HG02938 (cell line): ENCODE measurements at regions not wholly inside any gene's neighbourhood (a gene's known extent, or its start where the extent isn't known, plus 50 kb on each side); places are given as distances from the start of the nearest gene placed in this dataset.
"Not testable (repeated sequence)": the region's sequence is repeated elsewhere in the genome, so short reads cannot be mapped to it uniquely, and the experiment has no call there.

ENCODE experiments used
- ATAC-seq: cut with Tn5 transposase; IDR thresholded peaks from one replicate; pipeline ENCODE4 v1.9.1; 2021; ENCODE audit warnings: mild to moderate bottlenecking, moderate library complexity; ENCODE audit not compliant: unreplicated experiment

GRCh38 chr18:22694954-22695353 is 238.2 kb upstream of the RBBP8 start:
- no peak for ATAC-seq

GRCh38 chr18:22695674-22696073 is 237.5 kb upstream of the RBBP8 start:
- no peak for ATAC-seq

GRCh38 chr18:22697561-22697960 is 235.6 kb upstream of the RBBP8 start:
- ATAC-seq = no peak

- no peak for ATAC-seq
Measured at GRCh38 chr18:22698711-22699110, 234.4 kb upstream of the RBBP8 start.

GRCh38 chr18:22699629-22700028 is 233.5 kb upstream of the RBBP8 start:
- no peak for ATAC-seq

GRCh38 chr18:22700920-22701319 is 232.2 kb upstream of the RBBP8 start:
- ATAC-seq = no peak

GRCh38 chr18:22701326-22701725 is 231.8 kb upstream of the RBBP8 start:
- ATAC-seq = no peak

GRCh38 chr18:22701795-22702194 is 231.3 kb upstream of the RBBP8 start:
- no peak for ATAC-seq

- ATAC-seq = no peak
Measured at GRCh38 chr18:22702806-22703205, 230.3 kb upstream of the RBBP8 start.

GRCh38 chr18:22703883-22704585 is 229.1 kb upstream of the RBBP8 start:
- no peak for ATAC-seq

- ATAC-seq = no peak
Measured at GRCh38 chr18:22704586-22704918, 228.6 kb upstream of the RBBP8 start.

GRCh38 chr18:22705328-22705727 is 227.8 kb upstream of the RBBP8 start:
- no peak for ATAC-seq

- not testable (repeated sequence) for ATAC-seq
Measured at GRCh38 chr18:22706025-22706424, 227.1 kb upstream of the RBBP8 start.

GRCh38 chr18:22709288-22710060 is 223.7 kb upstream of the RBBP8 start:
- ATAC-seq = no peak

GRCh38 chr18:22710673-22711191 is 222.4 kb upstream of the RBBP8 start:
- ATAC-seq = no peak

GRCh38 chr18:22711192-22711685 is 221.9 kb upstream of the RBBP8 start:
- ATAC-seq = no peak

- no peak for ATAC-seq
Measured at GRCh38 chr18:22713511-22713910, 219.6 kb upstream of the RBBP8 start.

GRCh38 chr18:22717536-22717935 is 215.6 kb upstream of the RBBP8 start:
- ATAC-seq = not testable (repeated sequence)

- no peak for ATAC-seq
Measured at GRCh38 chr18:22723221-22723620, 209.9 kb upstream of the RBBP8 start.

GRCh38 chr18:22723773-22724172 is 209.4 kb upstream of the RBBP8 start:
- no peak for ATAC-seq

- ATAC-seq = no peak
Measured at GRCh38 chr18:22726469-22726868, 206.7 kb upstream of the RBBP8 start.

GRCh38 chr18:22728016-22728415 is 205.1 kb upstream of the RBBP8 start:
- no peak for ATAC-seq
